Right renal cortex interstitium (tissue), 3 donors: ENCODE measurements at regions not wholly inside any gene's neighbourhood (a gene's known extent, or its start where the extent isn't known, plus 50 kb on each side); places are given as distances from the start of the nearest gene placed in this dataset.
"Not testable (repeated sequence)": the region's sequence is repeated elsewhere in the genome, so short reads cannot be mapped to it uniquely, and the experiment has no call there.

Experiments
- DNase-seq, 3 donors: peaks; one replicate each; pipeline ENCODE4 v3.0.0-alpha.2; 2013; ENCODE audit warnings: low read depth in 3 of 3, low spot score in 2 of 3

DNA sequence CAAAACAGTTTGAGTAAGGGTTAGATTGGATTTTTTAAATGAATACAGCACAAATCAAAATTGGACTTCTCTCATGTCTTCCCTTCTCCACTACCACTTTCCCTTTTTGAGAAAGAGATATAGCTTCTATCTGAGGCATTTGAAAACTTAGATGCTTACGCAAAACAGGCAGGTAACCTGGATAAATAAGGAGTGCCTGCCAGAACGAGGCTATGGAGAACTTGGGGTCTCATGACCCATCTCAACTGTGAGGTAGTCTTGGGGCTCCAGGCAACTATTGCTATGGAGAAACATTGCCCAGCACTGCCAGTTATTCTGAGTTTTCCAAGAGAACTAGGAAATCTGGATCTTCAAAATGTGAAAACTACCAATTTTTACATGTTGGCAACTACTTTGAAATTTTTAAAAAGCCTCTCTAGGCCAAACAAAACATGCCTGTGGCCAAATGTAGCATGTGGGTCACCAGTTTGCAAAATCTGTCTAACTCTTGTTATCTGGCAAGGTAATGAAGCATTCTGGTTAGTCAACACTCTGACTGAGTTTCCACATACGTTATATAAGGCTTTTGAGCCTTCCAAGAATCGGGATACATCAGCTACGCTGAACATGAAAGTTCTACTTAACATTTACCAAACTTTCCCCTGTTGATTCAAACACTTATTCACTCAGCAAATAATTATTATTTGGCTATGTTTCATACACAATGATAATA is 752.7 kb downstream of the KCNA4 start:
- DNase-seq, result no peak

- DNase-seq, result no peak
Observed at GRCh38 chr11:29261831-29262230, 755.0 kb downstream of the KCNA4 start.

DNA sequence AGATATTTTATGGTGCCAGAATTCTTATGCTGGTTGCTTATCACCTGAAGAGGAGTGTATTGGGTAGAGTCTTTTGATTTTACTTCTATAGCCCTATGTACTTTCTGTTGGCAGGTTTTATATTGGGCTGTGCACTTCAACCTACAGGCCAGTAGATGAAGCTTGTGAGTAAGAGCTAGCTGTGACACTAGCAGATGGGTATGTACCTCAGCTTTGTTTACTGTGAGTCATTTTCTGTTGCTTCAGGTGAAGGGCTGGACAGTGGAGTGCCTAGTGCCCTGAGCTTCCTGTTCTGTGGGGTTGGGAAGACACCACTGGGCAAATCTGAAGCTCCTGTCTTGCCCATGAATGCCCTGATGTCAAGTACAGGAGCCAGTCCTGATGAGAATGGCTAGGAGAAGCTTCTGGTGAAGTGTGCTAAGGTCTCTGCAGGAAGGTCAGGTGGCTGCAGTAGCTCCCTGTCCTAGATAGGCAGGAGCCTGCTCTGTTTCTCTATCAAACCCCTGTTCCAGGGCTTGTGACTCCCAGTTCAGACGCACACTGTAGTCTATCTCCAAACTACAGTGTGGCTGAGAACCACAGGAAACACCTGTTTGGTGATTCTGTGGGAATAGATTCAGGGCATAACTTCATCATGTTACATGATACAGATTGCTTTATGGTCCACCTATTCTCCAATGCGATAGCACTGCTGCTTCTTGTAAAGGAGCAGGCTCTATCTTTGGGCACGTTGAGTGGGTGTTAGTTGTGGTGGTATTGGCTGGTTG is 755.7 kb downstream of the KCNA4 start:
- DNase-seq, result no peak

- DNase-seq, result no peak
Observed at GRCh38 chr11:29258411-29258810, 758.4 kb downstream of the KCNA4 start.

DNA sequence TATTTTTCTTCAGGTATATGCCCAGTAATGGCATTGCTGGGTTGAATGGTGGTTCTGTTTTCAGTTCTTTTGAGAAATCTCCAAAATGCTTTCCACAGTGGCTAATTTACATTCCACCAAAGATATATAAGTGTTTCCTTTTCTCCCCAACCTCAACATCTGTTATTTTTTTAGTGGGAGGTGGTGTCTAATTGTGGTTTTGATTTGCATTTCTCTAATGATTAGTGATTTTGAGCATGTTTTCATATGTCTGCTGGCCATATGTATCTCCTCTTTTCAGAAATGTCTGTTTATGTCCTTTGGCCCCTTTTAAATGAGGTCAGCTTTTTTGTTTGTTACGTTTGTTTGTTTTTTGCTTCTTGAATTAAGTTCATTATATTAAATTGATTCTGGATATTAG is 760.2 kb downstream of the KCNA4 start:
- DNase-seq, result no peak

DNA sequence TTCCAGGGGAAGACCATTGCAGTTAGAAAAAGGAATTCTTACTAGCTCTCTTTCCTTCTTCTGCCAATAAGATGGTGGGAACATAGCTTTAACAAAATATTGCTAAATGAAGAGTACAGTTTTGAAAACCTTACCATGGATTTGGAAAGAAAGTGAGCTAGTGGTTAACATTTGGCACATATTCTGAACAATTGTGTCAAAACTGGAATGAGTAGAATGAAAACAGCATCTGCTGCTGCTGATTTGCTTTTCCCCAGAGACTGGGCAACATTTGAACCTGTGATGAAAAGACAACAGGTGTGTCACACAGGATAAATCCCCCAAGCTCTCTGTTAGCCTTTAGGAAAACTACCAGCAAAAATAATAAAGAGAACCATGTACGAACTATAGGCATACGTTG is 761.4 kb downstream of the KCNA4 start:
- DNase-seq, result no peak

GRCh38 chr11:29251738-29252137 is 765.1 kb downstream of the KCNA4 start:
- DNase-seq, result no peak

GRCh38 chr11:29249713-29250112 is 767.1 kb downstream of the KCNA4 start:
- no peak for DNase-seq

DNA sequence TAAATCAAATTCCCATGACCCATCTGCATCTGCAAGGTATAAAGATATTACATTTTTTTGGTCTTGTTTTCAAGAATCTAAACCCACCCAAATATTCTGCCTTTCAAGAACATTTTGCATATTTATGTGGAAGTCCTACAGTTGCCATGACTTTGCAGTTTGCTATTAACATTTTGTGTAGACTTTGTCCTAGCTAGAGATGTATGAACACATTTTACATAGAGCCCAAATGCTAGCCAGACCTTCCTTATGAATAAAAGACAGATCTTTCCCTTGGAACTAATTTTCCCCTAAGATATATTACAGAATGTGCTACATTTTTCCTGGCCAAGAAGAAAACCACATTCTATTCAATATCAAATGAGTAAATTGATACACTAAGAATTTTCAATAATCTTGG is 772.5 kb downstream of the KCNA4 start:
- DNase-seq, result no peak

DNA sequence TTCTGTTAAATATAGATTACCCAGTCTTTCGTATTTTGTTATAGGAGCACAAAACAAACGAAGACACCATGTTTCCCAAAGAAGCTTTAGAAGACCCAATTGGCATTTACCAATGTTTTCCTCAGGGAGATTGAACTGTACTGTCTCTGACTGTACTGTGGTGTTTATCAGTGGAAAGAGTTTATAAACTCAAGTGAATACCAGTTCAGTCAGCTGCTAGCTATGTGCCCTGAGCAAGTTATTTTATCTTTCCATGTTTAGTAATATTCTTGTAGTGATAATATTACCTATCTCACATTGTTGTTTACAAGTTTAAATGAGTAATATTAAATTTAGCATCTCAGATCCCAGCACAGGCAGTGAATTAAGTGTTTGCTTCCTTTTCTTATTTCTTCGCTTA is 773.2 kb downstream of the KCNA4 start:
- no peak for DNase-seq

DNA sequence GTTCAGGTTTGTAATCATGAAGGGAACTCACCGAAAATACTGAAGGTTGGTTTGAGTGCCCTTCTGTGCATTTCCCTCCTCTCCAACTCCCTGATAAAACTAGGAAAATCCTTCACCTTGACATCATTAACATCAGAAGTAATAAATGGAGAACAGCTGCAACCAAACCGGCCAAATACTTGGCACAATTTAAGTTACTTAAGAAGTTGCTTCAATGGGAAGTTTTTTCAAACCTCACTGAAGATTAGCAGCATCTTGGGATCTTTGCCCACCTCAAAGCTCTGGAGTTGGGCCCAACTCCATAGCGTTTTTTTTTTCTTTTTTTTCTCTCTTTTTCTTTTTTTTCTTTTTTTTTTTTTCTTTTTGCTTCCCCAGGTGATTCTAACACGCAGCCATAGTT is 784.8 kb downstream of the KCNA4 start:
- no peak for DNase-seq

DNA sequence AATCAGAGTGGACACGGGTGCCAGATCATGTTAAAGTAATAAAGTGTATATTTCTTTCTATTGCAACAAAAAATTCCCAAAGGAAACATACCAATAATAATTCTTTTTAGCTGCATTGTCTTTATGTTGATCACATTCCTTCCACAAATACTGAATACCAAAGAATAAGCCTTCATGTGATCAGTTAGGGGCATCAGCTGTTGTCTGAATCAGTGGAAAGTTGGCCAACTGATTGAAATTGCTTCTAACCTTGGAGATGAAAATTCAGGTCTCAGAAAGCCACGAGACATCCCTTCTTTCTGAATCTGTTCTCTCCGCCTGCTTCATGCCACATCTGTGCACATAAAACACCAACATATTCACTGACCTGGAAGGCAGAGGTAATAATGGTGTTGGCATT is 785.2 kb downstream of the KCNA4 start:
- no peak for DNase-seq

DNA sequence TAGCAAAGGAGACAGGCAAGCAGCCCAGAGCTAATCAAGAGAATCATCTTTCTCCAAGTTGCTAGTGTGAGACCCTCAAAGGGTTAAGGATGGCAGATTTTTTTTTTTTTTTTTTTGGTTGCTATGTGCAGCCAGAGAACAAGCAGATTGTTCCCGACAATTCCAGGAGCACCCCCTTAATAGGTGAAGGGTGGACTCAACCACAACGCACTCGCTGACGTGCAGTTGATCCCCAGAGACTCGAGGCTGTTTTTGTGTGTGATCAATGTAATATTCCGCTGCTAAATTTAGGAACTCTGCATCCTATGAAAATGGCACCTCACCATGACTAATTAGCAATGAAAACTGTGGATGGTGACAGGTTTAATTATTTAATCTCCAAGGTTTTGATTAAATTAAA is 789.0 kb downstream of the KCNA4 start:
- DNase-seq, result no peak

DNA sequence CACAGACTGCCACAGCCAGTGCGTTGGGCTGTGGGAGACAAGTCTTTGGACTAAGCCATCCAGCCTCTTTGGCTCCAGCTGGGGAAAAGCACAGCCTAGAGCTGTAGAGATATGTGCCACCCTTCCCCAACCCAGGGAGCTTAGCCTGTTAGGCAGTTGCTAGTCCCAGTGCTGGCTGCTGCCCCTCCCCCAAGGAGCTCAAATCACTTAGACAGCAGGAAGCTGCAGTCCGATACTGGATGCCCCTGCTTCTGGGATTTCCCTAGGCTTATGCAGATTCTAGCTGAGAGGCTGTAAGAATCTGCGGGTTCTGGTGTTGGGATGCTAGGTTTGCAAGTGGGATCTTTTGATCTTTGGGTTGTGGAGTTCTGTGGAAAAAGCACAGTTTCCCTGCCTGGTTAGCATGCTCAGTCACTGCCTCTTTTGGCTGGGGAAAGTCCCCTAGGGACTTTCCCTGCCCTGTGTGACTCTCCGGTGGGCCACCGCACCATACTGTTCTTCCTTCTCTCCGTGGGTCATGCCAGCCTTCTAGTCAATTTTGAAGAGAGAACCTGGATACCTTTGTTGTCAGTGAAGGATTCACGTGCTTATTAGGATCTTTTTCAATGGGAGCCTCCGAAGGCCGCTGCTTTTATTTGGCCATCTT is 792.0 kb downstream of the KCNA4 start:
- DNase-seq, result no peak

GRCh38 chr11:29219531-29219930 is 797.3 kb downstream of the KCNA4 start:
- DNase-seq, result not testable (repeated sequence)

DNA sequence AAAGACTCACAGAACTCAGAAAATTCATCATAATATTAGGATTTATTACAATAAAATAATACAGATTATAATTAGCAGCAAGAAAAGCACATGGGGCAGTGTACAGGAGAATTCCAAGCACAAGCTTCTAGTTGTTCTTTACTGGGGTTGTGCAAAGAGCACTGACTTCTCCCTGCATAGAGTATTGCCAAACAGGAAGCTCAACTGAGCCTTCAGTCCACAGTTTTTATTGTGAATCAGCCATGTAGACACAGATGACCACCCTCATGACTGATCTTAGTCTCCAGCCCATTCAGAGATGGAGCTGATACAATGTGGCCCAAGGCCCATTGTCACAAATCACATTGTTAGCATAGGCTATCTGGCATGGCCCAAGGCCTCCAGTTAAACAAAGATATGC is 798.9 kb downstream of the KCNA4 start:
- DNase-seq, result no peak

DNA sequence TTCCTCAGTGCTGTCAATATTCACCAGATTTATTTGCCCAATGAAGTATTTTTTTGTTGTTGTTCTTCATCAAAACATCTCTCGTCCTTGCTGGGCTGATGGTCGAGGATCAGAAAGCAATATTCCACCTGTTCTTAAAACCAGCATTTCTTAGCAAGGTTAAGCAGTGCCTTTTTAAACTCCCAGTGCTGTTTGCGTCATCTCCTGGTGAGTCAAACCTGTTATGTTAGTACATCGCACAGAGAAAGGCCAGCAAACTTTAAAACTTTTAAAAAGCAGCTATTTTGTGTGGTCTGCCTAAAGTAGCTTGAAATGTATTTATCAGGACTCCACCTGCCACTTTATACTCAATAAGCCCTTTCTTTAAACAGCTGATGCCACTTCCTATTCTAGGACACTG is 802.0 kb downstream of the KCNA4 start:
- DNase-seq, result no peak

- no peak for DNase-seq
Observed at GRCh38 chr11:29211202-29211601, 805.6 kb downstream of the KCNA4 start.

DNA sequence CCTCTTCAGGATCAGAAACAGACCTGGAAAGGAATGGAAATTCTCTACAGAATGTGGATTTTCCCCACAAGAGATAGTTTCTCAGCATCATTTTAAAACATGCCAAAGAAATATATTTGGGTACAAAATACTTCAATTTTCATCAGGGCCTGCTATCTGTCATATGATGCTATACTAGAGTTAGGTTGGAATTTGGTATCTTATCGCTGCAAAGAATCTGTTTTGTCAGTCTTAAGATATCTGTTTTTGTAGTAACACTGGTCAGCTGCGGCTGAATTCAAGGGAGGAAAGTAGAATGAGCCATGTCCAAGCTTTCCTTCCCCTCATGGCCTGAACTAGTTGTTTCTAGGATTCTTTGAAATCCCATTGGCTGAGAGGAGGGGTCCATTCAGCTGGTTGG is 806.4 kb downstream of the KCNA4 start:
- no peak for DNase-seq

- no peak for DNase-seq
Observed at GRCh38 chr11:29208117-29208516, 808.7 kb downstream of the KCNA4 start.

- no peak for DNase-seq
Observed at GRCh38 chr11:29200791-29201562, 815.9 kb downstream of the KCNA4 start.
